Karpas-422 (cell line): ENCODE measurements at regions not wholly inside any gene's neighbourhood (a gene's known extent, or its start where the extent isn't known, plus 50 kb on each side); places are given as distances from the start of the nearest gene placed in this dataset. TPM values are rescaled to one million over a fixed set of nuclear protein-coding genes. Genes with fewer than 3 reads are reported as not detected.

ENCODE experiments used
- small RNA-seq: library from RNA; depleted of rRNA; stranded (forward); fragments of <200 nt; gene quantifications from one replicate; pipeline ENCODE3, GENCODE V24; 2014

Small RNAs in the stretch of these regions (small RNA-seq; reads per million reads assigned to genes)
- gene RF00019 (not detected), gene TIMM8BP2 (not detected)
